Stimulated activated CD8-positive, alpha-beta memory T cell treated with anti-CD3 and anti-CD28 coated beads, Interleukin-12 subunit alpha, Interleukin-12 subunit beta, amount 100 ng/mL, for 1 hour (primary cell): ENCODE measurements at regions not wholly inside any gene's neighbourhood (a gene's known extent, or its start where the extent isn't known, plus 50 kb on each side); places are given as distances from the start of the nearest gene placed in this dataset.

Source experiments
- DNase-seq: peaks from one replicate; pipeline ENCODE4 v3.0.0-alpha.2; 2020; ENCODE audit warnings: low read depth

DNA sequence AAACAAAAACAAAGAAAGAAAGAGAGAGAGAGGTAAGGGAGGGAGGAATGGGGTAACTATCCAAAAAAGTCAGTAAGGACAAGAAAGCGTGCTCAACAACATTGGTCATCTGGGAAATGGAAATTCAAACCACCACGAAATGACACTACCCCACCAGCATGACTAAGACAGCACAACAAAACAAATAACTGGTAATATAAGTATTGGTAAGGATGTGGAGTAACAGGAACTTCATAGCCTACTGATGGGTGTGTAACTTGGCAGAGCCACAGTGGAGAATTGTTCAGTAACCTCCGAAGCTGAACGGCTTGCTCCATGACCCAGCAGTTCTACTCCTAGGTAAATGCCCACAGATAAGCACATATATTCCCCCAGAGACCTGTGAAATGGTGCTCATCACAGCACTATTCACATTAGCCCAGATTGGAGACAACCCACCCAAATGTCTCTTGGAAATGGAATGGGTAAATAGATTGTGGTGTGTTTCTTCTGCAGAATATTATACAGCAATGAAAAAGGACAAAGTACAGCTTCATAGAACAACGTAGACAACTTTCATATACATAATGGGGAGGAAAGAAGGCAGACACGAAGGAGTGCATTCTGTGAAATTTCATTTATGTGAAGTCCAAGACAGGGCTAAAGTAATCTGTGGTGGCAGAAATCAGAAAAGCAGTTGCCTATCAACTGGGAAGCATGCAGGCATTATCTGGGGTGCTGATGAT is 95.5 kb upstream of the ATP6AP2 start:
- no peak for DNase-seq

DNA sequence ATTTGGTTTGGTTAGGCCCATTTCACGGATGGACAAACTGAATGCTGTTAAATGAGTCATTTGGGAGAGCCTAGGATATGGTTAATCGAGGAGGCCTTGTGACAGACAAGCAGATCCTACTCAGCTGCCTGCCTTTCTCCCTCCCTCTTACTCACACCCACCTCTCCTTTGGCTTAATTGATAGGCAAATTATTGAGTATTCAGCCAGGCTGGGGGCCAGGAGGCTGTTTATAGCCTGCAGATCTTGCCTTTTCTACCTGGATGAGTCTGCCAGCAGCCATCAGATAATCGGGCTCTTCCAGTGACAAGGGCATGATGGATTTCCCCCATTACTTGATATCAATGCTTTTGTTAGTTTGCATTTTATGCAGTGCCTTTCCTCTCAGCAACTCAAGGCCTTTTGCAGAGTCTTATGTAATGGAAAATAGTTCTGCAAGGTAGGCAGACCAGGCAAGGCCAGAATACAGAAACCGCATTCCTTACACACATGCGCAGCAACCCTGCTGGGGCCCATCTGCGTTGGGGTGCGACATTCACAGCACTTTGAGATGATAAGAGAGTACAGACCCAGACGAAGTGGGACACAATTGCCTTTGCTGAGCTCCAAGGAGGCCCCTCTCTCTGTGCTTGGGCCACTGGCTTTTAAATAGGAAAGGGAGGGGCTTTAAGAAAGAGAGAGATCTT is 96.2 kb upstream of the ATP6AP2 start:
- DNase-seq, result no peak

DNA sequence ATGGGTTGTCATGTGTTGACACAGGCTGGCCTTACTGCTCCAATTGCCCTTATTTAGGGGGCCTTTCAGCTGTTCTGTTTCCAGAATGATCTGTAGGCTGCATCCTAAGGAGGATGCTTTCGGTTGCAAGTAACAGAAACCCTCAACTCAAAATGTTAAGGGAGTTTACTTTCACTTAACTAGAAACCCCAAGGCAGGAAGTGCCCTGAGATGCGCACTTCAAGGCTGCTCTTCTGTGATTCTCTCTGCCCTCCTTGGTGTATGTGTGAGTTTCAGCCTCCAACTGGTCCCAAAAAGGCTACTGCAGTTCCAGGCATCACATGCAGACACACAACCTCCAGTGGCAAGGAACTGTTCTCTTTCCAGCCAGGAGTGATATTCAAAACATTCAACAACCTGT is 97.3 kb upstream of the ATP6AP2 start:
- DNase-seq, result no peak

DNA sequence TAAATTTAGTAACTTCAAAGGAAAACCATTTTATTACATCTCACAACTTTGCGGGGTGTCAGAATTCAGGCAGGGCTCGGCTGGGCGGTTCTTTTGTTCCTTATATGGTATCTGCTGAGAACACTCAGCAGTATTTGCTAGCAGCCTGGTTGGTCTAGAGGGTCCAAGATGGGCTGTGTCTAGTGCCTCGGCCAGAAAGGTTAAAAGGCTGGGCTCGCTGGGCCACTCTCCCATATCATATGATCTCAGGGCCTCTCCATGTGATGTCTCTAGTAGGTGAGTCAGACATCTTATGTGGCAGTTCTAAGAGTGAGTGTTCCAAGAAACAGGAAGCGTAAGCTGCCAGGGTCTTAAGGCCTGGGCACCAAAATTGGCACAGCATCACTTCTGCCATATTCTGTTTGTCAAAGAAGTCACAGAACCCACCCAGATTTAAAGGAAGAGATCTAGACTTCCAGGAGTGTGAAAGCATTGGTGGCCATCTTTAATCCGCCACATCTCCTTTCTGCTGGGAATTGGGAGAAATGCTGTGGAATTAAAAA is 100.9 kb upstream of the ATP6AP2 start:
- DNase-seq, result no peak

DNA sequence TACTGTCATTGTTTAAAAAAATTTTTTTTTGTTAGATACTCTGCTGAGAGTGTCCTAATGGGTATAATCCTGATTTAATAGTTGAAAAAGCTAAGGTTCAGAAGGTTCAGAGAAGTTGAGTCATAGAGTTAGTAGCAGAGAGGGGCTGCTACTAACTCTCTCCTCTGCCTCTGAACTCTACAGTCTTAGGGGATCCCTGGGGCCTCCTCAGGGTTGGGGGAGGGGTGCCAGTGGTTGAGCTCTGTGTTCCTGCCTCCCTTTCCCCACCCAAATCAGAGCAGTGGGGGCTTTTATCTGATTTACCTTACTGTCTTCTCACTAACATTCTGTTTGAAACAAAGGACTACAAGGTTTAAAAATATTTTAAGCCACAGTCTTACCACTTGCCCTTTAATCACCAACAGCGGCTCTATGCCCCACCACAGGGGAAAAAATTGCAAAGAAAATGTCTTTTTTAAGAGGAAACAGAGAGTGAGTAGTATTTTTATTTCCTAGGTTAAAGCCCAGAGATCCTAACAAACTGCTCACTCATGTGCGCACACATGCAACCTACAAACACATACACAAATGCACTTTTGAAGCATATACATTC is 102.2 kb upstream of the ATP6AP2 start:
- DNase-seq, result no peak

DNA sequence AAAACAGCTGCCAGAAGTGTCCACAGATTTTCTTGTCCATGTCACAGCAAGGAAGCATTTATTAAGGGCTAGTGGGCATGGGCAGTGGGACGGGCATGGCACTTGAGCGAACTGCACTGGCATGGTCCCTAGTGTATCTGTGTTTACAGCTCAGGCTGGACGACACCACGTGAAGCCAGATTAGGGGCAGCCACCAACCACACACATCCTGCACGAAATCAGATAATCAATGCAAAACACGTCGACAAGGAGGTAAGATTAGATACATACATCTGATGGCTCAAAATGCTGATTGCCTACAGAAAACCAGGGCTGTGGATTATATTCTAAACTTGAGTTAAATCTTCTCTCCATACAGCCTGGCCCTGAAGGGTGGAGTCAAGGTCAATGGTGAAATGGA is 103.8 kb upstream of the ATP6AP2 start:
- no peak for DNase-seq

DNA sequence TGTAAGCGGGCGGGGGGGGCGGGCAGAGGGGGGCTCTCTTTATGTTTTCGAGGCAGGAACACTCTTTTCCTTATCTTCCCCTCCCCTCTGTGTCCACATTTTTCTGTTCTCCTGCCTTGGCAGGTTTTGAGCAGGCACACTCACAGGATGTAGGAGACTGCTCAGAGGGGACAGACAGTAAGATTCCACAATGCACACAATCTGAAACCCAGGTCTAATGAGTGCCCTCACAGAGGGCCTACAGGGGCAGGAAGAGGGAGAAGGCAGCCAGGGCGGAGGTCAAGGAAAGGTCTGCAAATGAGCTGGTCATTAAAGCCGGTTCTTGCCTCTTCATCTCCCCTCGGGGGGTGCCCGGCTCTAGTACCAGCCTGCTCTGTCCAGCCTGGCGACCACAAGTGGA is 106.1 kb upstream of the ATP6AP2 start:
- no peak for DNase-seq

DNA sequence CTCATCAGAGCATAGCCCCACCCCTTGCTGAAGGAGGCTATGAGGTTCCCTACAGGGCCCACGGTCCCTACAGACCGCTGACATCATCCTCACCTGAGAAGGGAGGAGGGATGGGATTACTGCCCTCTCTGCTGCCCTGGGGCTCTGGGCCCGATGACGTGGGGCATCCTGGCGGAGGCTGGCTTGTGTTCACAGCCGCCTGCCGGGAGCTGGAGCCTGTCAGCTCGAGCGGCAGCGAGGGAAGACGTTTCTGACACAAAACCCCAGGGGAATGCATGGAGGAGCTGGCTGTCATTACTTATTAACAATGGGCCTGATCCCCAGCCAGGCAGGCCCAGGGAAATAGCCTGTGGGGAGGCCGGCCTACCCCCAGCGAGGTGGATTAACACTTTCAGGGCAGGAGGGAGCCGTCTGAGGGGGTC is 106.6 kb upstream of the ATP6AP2 start:
- DNase-seq, result no peak

DNA sequence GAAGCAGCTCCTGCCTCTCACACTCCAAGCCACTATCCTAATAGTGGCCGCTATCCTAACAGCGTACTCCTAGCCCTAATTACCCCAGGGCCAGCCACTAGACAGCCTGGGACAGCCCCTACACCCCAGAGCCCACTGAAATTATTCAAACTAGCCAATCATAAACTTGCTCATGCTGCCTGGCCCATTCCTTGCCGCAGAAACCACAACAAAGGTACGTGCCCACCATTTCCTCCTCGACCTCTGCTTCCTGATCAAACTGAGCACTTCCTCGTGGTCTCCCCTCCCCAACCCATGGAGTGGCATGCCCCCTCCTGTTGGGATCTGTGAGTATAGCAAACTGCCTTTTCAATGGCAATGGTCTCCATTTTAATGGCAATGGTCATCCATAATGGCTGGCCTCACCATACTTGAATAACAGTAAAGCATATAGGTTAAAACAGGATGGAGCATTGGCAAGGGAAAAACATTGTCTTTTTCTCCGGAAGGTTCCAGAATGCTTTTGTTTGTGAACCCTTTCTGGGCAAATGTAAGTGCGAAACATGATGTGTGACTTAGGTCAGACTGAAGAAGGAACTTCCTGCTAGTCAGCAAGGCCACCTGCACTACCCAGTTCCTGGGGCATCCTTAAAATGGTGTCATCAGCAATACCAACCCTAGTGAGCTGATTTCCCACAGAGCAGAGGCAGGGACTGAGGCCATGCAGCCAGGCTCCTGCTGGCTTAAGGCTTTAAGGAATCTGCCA is 107.1 kb upstream of the ATP6AP2 start:
- no peak for DNase-seq

DNA sequence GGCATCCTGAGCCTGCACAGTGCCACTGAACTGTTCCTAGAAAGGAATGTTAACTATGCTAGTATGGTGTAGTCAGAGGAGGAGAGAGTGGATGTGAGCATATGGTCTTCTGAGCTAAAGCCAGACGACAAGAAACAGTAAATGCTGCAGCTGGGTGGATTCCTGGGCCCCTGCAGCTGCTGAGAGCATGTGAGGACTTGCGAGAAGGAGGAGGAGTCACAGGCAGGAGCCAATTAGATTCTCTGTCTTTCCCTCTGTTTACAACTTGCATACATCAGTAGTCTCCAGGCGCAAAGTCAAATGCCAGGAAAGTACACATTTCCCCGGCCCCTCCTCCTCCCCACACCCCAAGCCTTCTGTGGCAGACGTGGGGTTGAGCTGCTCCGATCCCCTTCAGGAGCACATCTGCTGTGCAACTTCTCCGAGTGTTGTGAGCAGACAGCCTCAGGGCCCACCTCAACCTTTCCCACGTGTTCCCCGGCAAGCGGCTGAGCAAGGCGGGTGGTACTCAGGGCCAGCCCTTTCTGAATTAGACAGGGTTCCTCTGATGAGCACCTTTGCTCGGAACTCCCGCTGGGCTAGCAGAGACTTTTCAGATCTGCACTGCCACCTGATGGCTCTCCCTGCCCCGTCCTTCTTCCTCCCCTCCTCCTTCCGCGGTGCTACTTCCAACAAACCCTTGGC is 108.7 kb upstream of the ATP6AP2 start:
- no peak for DNase-seq

DNA sequence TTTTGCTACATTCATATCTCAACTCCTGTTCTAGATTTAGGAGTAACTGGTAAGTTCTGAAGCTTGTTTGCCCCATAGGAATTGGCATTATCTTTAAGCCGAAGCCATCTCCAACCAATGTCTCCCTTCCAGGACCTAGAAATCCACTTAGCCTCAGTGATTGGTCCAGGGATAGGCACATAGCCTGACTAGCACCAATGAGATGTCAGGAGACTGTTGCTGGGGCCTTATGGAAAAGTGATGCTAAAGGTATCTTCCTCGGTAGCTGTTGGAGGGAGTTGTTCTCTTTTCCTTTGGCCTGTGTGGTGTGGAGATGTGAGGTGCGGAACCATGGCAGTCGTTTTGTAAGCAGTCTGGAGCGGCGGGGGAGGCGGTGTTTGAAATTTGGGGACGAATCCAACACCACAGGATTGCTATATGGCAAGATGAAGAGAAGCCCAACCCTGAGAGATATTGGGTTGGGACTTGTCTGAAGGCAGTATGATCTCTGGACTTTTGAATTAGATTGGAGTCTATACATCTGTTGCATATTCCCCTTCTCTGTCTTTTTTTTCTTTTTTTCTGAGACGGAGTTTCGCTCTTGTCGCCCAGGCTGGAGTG is 109.8 kb upstream of the ATP6AP2 start:
- no peak for DNase-seq

DNA sequence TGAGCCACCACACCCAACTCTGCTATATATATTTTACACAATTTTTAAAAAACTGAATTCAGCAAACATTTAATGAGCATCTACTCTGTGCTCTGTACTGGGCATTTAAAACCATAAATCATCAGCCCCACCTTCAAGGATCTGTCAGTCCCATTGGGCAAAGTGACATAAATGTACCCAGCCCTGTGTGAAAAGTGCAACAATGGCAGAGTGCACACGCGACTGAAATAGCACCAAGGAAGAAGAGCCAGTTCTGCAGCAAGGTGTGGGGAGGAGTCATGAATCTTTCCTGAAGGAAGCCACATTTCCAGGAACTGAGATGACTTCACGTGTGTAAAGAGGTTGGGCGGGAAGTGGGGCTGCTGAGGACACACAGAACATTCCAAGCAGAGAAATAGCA is 111.5 kb upstream of the ATP6AP2 start:
- DNase-seq, result no peak

DNA sequence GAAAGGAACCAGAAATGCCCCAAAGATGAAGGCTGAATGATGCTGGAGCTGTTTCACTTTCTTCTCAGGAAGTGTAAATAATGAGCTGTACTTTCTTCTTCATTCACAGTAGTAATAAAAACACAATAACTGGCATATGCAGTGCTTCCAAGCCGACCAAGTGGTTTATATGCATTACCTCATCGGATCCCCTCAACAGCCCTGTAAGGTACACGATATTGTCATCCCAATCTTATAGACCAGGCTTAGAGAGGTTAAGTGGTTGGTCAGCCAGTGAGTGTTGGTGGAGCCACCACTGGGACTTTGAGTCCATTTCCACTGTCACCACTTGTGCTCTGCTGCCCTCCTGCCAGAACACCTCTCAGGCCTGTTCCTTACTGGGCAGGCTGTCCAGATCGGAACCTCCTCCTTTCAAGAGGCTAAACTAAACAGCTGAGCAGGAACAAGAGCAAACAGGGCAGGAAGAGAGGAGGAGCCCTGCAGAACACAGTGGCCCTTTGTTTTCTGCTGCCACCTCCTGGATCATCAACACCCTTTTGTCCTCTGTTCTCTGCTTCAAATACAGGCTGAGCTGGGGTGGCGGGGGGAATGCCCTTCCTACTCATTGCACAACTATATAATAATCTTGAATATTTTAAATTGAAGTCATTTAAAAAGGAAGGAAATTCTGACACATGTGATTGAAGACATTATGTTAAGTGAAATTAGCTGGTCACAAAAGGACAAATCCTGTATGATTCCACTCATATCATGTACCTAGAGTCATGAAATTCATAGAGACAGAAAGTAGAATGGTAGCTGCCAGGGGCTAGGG is 112.5 kb upstream of the ATP6AP2 start:
- no peak for DNase-seq

DNA sequence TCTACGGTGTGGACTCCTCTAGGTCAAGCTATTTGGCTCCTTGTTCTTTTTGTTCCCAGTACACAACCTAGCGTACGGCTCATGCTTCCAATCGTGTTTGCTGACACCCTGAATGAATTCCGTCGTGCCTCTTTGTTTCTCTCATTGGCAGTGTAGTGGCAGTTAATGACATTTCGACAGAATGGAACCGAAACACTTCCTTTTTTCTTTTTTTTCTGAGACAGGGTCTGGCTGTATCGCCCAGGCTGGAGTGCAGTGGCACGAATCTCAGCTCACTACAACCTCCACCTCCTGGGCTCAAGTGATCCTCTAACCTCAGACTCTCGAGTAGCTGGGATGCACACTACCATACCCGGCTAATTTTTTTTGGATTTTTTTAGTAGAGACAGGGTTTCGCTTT is 113.3 kb upstream of the ATP6AP2 start:
- DNase-seq, result no peak

DNA sequence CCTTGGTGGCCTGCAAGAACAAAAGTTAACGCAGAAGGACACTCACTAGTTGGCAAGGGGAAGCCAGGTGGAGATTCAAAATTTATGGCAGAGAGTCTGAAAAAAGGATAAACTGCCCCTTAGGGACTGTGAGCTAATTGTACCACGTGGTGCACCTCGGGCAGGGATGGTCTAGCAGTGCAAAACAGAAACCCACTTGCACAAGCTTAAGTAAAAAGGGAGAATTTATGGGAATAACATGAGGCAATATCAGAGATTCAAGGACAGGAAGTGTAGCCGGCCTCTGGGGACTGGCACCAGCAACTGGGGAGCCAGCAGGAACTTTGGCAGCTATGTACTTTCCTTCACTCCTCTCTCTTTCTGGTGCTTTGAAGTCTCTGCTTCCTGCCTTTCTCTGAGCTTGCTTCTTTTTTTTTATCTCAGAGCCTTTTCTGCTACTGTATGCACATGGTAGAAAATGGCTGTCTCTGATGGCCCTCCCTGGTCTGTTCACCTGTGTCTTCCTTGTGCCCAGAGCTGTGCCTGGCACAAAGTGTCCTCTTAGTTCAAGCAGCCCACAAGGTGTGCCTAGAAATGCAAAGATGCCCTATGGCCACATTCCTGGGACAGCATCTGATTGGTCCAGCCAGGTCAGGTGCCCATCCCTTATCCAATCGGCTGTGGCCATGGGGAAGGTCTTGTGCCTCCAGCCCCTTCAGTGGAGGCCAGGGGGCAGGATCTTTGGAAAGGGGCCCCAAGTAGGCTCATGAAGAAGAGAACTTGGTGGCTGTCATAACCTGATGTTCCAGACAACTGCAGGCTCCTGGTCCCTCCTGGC is 114.8 kb upstream of the ATP6AP2 start:
- DNase-seq, result no peak

DNA sequence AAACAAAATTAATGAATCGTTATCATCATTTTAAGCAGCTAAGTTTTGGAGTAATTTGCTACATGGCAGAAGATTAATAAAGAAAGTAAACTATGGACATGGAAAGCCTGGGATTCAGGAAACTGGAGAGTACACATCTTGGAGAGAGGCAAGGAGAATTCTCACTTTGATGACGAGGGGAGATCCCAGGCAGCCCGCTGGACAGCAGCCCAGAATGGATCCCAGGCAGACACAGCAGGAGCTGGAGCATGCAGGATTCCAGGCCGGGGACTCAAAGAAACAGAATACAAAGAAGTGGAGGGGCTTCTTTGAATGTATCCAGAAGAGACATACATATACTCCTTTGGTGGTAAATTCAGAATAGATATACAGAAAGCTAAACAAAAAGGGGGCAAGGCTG is 118.0 kb upstream of the ATP6AP2 start:
- no peak for DNase-seq

DNA sequence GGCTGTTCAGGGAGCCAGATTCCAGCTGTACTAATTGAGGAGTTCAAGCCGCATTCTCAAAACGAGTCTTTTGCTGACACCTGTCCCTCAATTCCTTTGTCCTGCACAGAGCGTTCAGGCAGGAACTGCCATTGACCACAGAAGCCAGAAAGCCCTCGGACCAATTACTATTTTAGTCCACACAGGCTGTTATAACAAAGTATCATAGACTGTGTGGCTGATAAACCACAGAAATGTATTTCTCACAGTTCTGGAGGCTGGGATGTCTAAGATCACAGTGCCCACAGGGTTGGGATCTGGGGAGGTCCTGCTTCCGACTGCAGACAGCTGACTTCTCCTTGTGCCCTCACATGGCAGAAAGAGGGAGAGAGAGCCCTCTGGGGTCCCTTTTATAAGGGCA is 119.8 kb upstream of the ATP6AP2 start:
- DNase-seq, result no peak

DNA sequence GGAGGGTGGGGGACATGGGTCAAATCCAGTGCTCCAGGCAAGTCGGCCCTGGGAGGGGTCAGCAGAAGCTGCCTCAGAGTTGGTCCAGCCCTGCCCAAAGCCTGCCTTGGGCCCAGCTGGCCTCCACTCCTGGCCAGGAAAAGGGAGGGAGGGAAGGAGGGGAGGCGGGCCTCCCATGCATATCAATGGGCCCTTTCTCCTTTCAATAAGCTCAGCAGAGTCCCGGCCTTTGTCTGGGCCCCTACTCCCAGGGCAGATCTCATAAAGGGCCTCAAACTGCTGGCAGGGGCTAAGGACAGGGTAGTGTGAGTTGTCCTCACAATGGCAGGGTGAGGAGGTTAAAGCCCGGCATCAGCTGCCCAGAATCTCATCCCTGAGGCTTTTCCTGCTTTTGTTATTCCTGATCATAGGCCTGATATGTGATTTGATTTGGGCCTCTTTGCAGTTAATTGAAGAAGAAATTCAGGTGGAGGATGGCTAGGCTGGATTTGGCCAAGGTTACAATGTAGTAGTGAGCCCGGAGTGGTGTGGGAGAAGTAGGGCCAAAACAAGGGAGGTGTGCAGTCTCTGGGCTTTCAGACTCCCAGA is 121.1 kb upstream of the ATP6AP2 start:
- DNase-seq, result no peak

DNA sequence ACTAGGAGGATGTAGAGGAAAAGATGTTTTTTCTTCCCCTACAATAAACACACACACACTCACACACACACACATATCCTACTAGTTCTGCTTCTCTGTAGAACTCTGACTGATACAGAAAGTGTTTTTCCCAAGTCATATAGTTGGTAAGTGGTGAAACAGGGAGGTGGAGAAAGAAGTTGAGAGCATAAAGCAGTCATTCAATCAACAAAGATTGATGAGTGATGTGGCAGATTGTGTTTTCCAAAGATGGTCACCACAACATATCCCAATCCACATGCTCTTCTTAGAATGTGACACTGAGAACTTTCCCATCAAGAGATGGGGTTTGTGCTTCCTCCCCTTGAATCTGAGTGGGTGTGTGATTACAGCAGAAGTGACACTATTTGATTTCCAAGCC is 123.4 kb upstream of the ATP6AP2 start:
- DNase-seq, result no peak
